Globus pallidus (tissue), 1 donor: ENCODE measurements at regions not wholly inside any gene's neighbourhood (a gene's known extent, or its start where the extent isn't known, plus 50 kb on each side); places are given as distances from the start of the nearest gene placed in this dataset.
"Not testable (repeated sequence)": the region's sequence is repeated elsewhere in the genome, so short reads cannot be mapped to it uniquely, and the experiment has no call there.

ENCODE experiments used
- DNase-seq: peaks from one replicate; pipeline ENCODE4 v3.0.0-alpha.2; 2015; ENCODE audit warnings: low spot score

DNA sequence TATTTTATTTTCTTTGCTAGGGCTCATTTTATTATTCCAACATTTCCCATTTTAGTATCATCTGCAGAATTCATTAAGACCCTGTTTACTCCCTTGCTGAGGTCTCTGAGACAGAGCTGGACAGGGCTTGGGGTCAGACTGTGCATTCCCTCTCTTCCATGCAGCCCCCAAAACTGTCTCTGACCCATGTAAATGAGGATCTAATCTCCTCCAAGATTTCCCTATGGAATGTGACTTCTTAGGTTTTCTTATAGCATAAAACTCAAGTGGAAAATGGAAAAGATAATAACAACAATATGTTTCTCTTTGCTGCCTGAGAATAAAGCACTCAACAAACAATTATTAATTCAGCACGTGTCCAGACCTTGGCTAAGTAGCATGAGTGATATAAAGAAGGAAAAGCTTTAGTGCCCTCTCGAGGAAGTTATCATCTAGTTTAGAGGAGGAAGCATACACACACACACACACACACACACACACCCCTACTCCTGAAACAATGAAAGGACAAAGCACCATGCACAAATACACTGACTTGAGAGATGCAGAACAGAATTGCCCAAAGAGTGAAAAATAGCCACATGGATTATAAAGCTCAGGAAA is 815.5 kb downstream of the BCKDHB start:
- DNase-seq, result no peak

DNA sequence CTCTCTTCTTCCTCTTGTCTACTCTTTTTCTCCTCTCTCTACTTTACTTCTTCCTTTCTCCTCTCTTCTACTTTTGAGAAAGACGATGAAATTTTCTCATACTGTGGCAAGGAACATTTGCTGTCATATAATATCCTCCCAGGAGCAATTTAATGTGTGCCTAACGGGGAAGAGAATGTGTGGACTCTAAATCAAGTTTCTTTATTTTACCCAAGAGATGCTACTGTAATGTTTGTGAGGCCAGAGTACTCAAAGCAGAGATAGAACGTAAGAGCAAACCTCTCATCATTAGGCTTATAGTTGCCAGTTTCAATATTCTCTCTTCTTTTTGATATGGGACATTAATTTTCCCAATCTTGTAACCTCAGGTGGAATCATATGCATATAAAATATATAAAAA is 801.4 kb downstream of the BCKDHB start:
- no peak for DNase-seq

DNA sequence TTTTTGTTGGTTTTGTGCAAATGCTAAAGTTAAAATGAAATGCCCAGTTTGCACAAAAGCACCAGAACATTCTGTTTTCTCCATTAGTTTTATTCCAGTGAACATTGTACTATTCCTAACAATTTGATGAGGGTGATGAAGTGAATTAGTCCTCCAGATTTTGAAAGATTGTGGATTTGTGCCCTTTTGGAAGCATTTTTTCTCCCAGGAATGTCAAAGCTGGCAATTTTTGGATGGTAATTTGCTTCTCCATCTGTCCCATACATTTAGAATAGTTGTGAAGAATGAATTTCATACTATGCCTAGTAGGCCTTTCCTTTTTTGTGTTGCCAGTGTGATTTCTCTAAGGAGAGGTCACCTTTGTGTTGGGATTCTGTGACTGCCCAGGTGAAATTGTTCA is 797.2 kb downstream of the BCKDHB start:
- no peak for DNase-seq

DNA sequence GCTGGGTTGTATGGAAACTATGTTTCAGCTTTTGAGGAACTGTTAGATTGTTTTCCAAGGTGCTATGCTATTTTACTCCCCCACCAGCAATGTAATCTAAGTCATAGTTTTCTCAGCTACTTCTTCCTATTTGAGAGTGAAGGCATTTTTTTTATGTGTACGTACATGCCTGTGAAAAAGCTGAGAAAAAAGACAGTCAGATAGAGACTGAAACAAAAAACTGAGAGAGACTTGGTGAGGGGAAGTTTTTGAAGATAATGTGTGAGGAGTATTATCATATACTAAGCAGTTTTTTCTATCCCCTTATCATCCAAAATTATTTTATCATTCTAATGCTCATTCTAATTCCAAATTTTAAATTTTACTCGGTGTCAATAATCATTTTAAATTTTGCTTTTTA is 780.0 kb downstream of the BCKDHB start:
- DNase-seq, result no peak

DNA sequence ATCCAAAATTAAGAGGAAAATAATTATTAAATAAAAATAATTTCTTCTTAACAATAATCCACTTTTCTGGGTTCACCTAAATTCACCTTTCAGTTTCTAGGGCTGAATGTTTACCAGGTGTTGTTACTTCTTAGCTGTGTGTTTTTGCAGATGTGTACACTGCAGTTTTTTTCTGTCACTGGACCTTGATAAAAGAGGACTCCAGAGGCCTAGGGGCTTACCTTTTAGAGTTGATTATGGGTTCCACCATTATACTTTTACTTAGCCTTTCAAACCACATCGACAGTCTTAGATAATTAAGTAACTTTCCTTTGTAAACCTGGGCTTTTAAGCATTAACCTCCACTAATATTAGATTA is 766.5 kb downstream of the BCKDHB start:
- DNase-seq, result no peak

DNA sequence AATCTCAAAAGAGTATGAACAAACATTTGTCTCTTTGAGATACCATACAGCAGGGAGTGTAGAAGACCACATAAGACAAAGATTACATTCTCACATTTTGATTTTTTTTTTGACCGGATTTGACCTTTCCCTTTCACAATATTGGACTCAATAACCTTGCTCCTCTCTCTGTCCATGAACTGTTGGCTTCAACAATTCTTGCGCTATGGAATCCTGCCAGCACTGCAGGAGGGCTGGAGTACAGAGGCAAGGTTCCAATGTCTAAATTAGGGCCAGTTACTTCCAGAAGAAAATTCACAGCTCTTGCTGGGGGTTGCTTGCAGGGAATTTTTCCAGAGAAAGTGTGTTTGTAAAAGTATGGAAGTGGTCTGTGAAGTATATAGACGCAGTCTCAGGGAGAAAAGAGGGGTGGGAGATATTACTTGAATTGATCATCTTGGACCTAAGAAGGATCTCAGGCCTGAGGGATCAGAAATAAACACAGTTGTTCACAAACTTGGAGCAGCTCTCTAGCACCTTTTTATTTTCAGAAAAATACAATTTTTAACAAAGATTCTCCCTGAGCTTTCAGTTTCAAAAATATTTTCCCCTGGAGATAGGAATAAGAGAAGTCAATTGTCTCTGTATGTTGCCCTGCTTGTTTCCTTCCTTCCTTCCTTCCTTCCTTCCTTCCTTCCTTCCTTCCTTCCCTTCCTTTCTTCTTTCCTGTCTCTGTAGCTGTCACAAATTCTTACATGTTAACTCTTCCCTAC is 765.9 kb downstream of the BCKDHB start:
- no peak for DNase-seq

DNA sequence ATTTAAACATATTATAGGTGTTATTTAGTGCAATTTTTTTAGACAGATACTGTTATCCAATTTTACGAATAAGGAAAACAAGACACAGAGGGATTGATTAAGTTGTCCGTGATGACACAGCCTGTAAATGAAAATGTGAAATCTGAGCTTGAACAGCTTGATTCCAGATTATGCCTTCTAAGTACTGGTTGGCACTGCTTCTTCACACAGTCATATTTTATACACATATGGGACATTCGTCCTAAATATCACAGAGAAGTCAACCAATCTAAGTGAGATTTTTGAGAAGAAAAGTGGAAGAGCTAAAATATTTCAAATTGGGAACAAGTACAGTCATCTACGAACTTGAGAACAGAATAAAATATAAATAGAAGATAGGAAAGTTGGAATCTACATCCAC is 756.3 kb downstream of the BCKDHB start:
- DNase-seq, result no peak

DNA sequence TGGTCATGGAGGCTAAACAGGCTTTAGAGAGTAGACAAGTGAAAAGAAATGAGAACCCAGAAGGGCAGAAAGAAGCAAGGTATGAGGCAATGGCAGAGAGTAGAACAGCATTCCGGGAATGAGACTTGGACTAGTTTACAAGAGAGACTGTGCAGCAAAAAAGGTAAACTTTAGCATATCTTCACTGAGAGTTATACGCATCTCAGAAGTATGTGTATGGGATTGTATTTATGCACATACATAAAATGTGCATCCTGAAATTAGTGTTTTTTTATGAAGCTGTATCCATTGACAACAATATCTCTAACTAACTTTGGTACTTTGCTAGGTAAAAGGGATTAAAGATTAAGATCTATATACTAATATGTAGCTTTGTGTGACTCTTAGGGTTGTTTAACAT is 753.6 kb downstream of the BCKDHB start:
- no peak for DNase-seq

DNA sequence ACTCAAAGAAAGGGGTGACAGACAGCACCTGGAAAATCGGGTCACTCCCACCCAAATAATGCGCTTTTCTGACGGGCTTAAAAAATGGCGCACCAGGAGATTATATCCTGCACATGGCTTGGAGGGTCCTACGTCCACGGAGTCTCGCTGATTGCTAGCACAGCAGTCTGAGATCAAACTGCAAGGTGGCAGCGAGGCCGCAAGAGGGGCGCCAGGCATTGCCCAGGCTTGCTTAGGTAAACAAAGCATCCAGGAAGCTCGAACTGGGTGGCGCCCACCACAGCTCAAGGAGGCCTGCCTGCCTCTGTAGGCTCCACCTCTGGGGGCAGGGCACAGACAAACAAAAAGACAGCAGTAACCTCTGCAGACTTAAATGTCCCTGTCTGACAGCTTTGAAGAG is 741.5 kb downstream of the BCKDHB start:
- DNase-seq, result not testable (repeated sequence)

DNA sequence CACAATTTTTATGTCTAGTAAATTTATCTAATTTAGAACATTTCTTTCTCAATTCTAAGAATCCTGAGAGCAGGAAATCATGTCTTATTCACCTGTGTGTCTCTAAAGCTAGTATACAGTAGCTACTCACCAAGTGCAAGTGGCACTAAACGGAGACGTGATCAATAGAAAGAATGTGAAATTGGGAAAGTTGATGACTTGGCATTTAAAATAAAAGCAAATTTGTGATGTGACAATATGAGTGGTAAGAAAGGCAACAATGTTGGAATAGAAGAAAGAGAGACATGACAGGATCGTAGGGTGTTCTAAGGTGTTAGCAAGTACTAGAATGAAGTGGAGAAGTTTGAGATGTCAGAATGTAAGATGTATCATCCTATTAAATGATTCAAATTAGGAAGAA is 725.9 kb downstream of the BCKDHB start:
- no peak for DNase-seq

DNA sequence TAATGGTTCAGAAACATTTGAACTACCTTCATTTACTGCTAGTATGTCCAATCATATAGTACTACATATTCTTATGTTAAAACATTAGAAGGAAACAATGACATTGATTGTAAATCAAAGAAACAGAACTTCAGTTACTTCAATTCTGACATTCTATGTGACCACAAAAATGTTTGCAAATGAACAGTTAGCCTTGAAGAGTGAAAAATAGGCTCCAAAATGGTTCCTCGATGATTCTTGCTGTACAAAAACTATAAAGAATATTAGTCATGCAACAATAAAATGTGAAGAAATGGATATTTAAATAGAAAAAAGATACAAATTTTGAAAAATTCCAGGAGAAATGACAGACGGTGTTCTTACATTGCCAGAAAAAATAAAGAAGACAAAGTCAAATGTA is 686.9 kb downstream of the BCKDHB start:
- no peak for DNase-seq

DNA sequence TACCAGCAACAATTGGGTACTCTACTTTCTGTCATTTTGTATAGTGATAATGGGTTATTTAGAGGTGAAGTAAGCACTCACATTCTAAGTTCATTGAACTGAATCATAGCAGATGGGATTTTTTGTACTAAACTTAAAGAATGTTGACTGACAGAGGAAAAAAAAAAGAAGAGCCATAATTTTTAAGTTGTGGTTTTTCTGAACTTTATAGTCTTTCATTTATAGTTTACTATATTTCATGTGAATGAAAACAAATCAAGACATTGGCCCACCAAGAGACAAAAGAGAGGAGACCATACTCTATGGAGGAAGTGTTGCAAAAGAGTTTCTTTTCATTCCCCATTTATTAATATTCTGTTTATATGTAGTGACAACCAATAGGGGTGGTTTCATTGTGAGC is 685.7 kb downstream of the BCKDHB start:
- DNase-seq, result no peak

DNA sequence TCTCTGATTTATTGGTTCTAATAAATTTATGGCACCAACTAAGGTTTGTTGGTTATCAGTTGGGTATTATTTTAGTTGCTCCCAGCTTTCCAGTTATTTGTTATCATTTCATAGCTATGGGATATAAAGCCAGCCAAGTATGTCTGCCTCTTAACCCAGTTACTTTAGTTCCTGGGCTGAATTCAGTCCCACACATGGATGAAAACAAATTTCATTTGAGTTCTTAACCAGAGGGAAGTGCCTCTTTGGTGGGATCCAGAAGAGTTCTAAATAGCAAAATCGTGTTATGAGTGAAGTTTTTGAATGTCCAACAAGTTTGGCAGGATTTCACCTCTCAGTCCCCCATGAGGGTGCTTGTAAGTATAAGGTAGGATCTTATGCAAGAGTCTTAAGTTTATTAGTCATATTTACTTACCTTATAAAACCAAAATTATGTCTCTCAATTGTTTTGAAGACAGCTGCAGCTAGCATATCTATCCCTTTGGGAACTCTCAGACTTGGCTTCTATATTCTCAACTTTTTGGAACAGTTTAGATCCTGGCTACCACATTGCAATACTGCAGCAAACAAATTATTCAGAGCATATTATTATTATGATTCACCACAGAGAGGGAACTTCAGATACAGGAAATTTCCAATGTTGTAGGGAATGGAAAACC is 683.6 kb downstream of the BCKDHB start:
- DNase-seq, result no peak

DNA sequence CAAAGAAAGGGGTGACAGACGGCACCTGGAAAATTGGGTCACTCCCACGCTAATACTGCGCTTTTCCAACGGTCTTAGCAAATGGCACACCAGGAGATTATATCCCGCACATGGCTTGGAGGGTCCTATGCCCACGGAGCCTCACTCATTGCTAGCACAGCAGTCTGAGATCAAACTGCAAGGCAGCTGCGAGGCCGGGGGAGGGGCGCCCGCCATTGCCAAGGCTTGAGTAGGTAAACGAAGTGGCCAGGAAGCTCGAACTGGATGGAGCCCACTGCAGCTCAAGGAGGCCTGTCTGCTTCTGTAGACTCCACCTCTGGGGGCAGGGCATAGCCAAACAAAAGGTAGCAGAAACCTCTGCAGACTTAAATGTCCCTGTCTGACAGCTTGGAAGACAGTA is 676.8 kb downstream of the BCKDHB start:
- not testable (repeated sequence) for DNase-seq

DNA sequence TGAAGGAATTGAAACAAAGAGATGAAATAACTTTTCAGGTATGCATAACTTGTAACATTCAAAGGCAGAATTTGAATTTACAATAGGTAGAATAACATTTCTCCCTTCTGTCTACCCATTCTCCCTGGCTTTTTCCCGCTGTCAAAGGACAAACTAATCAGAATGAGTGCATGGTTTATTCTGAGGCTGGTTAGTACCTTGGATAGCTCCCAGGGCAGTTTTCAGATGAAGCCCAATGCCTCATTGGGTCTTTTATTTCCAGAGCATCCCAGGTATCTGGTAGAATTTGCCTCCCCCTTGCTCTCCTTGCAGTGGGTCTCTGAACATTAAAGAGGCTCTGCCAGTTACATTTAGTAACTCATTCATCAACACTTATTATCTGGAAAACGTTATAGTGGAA is 665.5 kb downstream of the BCKDHB start:
- no peak for DNase-seq

DNA sequence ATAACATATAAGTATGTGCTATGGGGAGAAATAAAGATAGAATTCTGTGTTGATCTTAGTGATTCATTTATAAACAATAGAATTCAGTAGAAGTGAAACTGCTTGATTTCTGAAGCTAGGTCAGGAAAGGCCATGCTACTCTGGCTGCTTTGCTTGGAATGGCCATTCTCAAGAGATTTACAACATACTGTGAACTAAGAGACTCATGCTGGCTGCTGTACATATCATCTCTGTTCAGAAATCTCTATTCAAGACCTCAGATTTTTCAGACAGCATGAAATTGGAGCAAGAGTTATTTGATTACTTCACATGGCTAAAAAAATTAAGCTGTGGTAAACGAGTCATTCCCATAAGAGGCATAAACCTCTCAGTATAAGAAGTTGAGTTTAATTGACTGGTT is 662.6 kb downstream of the BCKDHB start:
- DNase-seq, result no peak

DNA sequence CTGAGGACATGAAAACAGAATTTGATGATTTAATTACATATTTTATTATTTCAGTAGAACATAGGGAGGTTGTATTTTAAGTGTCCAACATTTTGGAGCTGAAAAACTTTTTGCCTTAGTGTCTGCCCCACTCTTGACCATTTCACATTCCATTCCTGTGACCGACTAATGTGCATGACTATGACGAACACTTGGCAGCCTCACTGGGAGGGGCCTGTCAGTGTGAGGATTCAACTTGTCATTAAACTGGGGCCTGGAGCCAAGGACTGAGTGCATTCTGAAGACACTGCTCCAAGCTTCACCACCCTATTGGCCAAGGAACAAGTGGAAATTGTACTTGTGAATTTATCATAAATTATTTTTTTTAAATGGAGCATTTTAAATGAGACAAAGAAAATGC is 661.3 kb downstream of the BCKDHB start:
- no peak for DNase-seq

DNA sequence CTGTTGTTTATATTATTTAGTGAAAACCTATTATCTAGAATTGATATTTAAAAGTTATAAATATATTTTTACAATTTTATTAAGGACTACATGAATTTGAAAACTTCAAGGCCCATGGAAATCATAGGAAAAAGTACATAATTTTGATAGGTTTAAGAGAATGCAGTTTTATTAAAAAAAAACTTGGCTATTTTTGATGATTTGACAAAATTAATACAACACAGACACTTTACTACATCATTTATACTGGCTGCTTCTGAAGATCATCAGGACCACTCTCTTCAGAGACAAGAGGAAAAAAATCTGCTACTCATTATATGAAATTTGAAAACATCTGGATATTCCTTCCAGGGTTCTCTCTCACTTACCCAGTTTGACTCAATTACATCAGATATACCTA is 637.7 kb downstream of the BCKDHB start:
- DNase-seq, result no peak

DNA sequence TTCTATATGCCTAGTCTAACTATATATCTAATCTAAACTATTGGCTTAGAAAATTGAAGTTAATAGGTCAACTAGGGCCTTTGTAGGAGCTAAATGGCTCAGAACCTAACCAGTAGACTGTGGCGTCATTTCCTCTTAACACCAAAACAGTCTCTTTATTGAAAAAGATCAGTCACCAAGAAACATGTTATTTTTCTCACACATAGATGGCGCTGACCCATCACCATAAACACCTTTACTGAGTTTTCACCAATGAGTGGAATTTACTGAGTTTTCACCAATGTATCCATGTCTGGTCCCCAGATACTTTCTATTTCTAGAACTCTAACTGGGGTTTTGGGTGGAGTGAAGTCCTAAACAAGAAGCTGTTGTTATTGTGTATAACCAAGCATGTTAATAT is 636.0 kb downstream of the BCKDHB start:
- no peak for DNase-seq

DNA sequence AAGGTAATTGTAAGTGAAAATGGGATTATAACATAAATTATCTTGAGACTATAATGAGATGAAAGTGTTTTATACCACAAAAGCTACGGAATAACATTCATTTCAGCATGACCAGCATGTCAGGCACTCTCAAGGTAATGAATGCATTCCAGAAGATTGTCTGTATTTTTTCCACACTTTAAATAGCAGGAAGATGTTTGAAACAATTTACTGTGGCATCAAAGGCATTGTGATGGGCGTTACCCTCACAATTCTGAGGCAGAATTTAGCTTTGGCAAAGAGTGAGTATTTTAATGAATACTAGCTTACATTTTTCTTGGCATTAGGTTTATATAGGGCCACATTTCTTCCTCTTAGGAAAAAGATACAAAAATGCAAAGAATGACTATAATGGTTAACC is 627.2 kb downstream of the BCKDHB start:
- DNase-seq, result no peak

DNA sequence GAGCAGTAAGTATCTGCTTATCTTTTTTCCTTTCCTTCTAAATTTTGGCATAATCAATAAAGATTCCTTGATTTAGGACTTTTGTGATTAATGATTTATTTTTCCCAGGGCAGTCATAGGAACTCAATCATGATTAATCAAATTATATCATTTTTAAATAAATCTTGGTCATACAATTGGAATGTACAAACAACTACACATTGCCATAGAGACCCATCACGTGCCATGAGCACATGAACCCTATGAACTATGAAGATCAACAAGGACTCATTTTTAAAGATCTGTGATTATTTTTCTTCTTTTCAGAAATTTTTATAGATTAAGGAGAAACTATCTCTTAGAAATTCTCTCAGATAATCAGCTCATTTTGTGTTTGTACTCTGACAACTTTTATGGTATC is 622.4 kb downstream of the BCKDHB start:
- DNase-seq, result no peak

DNA sequence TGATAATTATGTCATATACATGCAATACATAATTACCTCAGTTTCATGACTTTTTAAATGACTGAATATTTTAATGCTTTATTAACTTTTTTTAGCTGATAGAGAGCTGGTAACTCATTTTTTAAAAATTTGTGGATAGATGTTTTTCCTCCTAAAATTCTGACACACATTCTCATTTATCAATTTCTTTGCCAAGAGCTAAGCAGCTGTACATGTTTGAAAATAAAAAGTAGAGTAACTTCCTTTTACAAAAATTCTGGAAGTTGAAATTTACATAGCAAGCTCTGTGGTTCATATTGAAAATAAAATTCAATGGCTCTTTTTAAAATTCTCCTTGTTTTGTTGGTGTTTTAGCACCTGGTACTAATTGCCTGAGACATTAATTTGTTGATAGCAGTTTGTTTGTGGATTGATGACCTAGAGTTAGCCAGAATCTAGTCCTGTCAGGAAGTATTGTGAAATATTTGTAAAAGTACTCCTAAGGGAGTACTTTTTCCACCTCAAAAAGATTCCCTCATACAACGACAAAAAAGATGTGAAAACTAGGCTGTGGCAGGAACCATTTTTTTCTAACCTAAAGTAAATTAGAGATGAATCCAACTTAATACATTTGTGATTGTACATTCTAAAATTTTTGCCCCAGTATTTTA is 621.8 kb downstream of the BCKDHB start:
- no peak for DNase-seq
